SW 1271 (cell line): ENCODE measurements at regions not wholly inside any gene's neighbourhood (a gene's known extent, or its start where the extent isn't known, plus 50 kb on each side); places are given as distances from the start of the nearest gene placed in this dataset.

Experiments
- DNase-seq, 2 experiments: peaks; one replicate each; lab custom pipeline; 2025; lab: John Stamatoyannopoulos, UW

DNA sequence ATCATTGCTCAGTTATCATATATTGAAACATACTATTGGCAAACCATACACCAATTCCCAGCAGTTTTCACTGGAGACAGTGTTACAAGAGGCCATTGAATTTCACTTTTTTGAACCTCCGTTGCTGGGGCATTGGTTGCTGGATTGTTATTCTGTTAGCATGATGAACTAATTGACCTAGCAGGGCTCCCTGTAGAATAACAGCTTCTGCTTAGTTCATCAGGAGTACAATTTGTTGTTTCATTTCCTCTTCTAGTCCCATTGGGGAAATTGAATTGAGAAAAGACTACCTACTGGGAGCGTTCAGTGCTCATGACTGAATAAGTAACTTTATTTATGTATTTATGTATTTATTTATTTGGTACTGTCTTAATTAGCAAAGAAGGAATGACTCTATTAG, 151.6 kb downstream of the SLIT2 start:
- no peak for DNase-seq

DNA sequence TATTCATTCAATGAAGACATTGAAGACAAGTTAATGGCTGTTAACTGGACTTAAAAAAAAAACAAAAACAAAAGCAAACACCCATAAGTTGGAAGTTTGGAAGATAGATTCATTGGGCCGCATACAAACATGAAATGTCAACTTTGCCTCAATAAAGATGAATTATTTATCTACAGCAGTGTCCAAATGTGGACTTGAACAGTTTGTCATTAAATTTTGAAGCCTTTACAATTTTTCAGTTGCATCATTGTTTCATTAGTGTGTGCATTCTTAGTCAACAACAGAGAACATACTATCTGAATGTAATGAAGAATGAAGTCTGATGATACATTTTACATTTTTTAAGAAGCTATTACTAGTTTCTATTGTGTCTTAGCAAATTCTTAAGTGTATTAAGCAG, 152.1 kb downstream of the SLIT2 start:
- no peak for DNase-seq

DNA sequence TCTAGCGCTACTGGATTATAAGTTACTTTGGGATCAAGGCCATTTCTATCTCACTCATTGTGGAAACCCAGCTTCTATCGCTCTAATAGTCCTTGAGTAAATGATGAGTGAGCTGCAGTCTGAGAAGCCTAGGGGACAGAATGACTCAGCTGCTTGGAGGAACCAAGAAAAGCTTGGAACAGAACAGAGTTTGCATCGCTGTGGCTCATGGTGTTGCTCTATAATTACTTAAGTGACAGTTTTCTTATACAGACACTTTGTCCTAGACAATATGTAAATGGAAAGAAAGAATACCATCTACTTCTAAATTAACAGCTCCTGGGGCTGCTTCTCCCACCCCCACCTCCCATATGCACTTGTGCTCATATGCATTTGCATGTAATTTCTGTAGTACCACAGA, 156.9 kb downstream of the SLIT2 start:
- DNase-seq: no peak

DNA sequence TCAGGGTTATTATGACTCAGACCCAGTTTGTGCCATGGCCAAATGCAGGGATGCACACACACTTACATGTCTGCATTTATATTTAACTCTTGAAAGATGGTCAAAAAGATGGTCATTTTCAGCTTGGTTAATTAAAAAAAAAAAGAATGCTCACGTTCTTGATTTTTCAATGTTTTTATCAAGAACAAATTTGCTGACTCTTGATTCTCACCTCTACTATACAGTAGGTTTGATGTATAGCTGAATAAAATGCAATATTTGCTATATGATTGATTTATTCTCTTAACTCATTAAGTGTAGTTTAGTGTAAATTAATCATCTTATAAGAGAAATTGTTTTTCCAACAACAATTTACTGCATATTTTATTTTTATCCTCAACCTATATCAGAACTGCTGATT, 160.4 kb downstream of the SLIT2 start:
- no peak for DNase-seq

DNA sequence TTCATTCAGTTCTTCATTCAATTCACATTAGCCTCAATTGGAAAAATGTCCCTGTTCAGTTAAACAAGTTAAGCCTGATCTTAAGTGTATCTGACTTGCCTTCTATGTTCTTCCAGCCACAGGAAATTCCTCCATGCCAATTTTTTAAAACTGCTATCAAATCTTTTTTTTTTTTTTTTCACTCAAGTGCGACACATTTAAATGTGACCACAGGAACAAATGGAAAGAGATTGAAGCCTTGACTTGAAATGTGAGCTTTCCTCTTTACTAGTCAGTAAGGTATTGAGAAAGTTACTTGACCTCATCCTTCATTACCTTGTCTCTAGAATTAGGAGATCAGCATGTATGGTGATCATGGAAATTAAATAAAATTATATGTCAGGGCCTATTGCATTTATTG, 165.1 kb downstream of the SLIT2 start:
- no peak for DNase-seq

DNA sequence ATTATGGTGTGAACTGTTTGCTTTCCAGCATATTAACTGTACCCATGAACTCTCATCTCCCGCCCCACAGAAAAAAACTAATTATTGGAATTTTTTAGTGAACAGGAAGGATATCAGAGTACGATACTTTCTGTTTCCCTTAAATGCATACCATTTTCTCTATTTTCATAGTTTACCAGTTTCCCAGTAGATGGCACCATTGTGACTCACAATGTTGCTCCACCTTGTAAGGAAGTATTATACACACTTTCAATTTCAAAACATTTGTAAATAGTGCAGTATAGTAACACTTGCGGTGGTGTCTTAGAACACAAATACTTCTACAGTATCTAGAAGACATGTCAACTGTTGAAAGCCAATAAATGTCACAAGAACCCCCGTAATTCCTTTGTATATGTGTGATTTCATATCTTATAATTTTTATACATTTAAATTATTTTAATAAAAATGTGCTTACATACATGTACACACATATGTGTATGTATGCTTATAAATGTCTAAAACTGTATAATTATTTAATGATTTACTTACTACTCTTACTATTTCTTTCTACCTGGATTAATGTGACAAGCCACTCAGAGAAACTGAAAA, 167.3 kb downstream of the SLIT2 start:
- peak in 1 of 2 experiments; percentile 59 for DNase-seq

DNA sequence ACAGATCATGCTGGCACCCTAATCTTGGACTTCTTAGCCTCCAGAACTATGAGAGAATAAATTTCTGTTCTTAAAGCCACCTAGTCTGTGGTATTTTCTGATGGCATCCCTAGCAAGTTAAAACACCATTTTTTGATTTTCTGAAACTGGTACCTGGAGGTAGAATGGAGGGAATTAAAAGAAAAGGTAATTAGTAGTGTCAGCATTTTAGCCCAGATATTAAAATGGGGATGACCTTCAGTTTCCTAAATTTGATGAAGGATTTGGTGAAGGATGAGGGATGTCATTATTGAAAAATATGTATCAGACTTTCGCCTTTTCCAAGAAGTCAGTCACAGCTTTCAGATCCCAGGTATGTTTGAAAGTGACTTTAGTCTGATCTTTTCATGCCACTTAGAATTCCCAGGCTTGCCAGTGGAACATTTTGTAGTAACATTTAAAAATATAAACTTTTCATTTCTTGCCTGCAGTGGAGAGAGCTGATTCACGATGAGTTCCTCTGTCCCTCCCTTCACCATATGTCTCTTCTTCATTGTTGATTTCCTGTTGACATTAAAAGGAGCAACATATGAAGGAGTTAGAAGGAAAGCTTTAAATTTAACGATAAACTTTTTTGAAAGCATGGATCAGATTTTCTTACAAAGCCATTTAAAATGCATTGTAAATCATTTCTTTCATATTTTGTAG, 169.4 kb downstream of the SLIT2 start:
- DNase-seq: no peak

DNA sequence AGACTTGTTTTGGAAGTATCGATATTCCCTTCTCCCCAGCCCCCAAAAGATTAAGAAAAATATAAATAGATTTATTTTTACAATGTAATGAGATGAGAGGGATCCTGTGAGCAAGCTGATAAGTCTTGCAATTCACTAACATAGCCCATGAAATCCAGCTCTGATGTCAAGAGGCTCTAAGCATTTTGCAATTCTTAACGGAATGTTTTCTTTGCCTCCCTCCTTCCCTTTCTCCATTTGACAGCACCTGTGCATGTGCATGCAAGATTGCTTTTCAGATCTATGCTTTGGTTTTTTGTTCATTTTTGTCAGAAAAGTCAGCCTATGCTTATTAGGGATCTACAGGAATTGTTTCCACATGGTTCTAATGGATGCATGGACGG, 169.9 kb downstream of the SLIT2 start:
- no peak for DNase-seq

DNA sequence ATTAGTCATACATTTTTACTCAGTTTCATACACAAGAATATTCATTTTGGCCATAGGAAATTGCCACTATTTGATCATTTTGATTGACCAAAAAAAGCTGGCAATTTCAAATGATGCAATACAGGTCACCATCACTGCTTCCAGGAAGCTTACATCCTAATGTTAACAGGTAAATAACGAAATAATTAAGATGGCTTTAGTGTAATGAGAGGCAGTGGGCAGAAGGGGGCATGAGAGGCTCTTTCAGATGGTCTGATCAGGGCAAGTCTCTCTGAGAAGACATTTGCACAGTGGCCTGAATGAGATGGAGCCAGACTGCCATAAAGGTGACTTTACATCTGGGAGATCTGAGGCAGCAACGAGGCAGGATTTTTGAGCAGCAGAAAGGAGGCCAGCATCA, 170.7 kb downstream of the SLIT2 start:
- DNase-seq: peak; percentile 10 to 52

DNA sequence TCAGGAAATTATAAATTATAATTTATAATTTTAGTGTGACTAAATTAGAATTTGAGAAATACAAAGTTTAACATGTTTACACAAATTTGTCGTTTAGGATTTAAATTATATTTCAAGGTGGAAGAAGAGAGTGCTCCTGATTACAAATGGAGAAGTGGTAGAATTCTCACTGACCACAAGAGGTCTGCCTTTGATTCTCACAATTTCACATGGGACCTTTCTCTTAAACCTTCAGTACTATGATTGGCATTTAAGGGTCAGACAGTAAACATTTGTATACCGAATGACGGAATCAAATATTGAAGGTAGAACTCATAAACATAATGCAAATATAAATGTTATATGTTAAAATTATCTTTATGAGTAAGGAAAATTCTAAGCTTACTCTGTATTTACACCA, 171.7 kb downstream of the SLIT2 start:
- peak in 1 of 2 experiments; percentile 3 for DNase-seq

DNA sequence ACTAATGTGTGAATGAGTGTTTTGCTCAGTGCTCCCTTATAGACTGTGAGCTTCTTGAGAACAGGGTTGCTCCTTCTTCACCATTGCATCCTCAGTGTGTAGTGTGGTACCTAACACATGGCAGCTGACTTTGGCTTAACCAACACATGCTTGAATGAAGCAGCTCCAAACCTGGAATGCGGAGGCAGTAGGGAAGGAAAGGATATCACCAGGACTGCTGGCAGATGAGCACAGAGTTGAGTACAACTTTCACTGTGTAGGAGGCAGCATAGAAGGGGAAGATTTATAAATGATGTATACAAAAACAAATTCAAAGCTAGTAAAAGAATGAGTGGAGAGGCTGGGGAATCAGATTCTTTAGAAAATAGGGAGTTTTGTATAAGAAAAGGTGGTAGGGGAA, 174.3 kb downstream of the SLIT2 start:
- no peak for DNase-seq

DNA sequence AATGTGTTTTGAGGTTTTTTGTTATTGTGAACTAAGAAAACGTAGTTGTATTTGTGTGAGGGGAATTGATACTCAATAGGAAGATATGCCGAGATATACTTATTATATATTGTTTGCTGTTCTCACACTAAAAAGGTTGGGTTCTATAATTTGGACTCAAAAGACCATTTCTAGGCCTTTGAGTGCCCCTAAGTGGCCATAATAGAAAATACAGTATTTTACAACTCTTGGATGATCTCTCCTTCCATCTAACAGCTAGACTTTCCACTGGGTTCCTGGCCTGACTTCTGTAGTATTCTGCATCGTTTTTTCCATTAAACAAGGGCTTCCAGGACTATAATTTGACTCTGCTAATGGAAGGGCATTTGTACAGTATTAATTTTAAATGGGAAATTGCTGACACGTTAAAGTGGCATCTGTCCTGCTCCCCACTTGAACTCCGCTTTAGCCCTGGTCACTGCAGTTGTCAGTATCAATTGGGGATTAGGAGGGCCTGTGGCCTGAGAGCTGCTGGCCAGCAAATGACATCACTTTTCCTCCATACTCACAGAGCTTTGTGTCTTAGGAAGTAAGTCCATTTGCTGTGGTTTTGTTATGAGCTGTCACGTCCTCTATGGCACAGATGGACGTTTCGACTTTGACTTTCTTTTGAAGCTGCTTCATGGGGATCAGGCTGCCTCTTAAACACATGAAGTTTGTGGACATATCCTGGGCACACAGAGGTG, 176.9 kb downstream of the SLIT2 start:
- no peak for DNase-seq

DNA sequence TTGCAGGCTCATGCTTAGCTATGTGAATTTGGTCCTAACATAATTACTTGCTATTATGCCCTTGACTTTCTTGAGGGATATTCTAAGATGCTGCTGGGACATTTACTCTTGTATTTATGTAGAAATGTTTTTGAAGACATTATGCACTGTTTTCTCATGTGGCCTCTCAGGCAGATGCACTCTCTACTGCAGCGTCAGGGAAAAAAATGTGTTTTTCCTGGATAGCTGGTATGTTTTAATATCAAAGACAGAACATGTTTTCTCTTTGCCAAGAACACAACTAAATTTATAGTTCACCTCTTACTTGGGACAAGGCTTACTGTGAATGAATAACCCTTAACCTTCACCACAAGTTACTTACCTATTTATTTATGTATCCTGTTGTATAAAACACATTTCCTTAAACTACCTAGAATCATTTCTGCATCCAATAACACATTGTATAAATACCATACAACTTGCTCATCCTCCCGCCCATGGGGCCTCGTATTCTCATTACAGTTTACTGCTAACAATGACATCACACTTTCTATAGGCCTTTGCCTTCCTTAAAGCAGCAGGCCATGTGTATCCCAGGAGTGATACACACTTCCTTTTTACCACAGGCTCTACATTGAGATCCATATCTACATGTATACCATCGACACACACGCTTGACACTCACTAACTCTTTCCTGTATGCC, 178.7 kb downstream of the SLIT2 start:
- DNase-seq: no peak

DNA sequence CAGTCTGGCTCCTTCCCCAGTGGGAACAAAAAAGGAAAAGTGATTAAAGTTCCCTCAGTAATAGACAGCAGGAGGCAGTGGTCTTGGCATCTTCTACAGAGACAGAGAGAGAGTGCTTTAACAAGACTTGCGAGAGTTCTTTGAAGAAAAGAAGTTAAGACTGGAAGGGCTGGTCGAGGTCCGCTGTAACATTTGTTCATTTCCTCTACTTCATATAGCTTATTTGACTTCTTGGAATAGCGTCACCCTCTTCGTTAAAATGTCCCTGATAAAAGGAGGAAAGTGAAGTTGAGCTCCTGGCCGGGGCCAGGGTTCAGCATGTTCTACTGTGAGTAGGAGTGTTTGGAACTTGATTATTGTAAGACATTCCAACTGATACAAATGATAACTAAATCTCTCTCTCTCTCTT, 179.8 kb downstream of the SLIT2 start:
- DNase-seq: no peak

DNA sequence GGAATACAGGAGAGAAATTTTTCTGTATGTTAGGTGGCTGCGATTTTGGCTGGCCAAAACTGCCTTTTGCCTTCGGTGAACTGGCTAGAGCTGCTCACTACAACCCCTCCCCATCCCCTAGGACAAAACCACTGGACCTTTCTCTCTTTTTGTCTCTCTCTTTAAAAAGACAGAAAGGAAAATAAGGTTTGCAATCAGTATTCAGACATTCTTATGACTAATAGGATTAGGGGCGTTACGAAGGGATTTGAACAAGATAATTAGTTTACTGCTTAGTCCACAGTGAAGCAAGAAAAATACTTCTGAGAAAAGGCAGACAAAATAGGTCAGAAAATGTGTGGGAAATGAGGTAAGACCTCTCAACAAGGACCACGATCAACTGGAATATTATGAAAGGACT, 180.4 kb downstream of the SLIT2 start:
- no peak for DNase-seq

DNA sequence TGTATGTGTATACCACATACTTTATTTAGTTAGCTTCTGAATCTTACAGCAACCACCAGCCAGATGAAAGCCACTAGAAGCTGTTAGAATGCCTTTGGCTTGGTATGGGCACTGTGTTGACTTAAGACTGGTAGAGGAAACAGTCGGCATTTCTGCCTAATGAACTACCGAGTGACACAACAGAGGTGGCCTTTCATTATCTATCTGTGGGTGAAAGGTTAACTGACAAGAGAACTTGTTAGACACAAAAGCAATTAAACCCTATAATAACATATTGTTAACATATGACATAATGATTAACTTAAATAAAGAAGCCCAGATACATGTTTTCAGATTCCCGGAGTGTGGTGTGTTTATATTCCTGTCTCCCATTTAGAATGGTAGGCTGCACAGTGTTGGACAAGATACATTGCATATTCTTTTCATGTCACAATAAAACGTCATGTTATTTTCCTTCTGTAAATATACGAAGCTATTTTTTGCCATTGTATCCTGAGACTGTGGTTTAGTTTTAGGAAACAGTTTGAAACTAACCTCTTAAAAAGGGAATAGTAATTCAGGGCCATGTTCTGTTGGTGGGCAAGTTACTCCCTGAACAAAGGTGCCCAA, 181.5 kb downstream of the SLIT2 start:
- no peak for DNase-seq

DNA sequence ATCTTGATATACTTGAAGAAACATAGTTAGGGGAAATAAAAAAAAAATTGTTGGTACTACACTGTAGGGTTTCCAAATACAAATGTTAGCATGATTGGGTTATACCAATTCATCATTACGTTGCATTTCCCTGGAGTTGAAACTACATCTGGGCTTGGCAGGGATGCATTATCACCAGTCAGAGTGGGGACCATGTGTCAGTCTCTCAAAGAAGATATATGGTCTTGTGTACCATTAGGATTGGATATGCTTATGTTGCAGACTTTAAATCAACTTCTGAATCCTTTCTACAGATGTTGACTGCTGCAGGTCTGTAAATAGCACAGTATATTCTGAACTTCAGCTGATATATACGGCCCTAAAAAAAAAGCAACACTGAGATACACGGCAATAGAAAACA, 188.5 kb downstream of the SLIT2 start:
- DNase-seq: no peak

DNA sequence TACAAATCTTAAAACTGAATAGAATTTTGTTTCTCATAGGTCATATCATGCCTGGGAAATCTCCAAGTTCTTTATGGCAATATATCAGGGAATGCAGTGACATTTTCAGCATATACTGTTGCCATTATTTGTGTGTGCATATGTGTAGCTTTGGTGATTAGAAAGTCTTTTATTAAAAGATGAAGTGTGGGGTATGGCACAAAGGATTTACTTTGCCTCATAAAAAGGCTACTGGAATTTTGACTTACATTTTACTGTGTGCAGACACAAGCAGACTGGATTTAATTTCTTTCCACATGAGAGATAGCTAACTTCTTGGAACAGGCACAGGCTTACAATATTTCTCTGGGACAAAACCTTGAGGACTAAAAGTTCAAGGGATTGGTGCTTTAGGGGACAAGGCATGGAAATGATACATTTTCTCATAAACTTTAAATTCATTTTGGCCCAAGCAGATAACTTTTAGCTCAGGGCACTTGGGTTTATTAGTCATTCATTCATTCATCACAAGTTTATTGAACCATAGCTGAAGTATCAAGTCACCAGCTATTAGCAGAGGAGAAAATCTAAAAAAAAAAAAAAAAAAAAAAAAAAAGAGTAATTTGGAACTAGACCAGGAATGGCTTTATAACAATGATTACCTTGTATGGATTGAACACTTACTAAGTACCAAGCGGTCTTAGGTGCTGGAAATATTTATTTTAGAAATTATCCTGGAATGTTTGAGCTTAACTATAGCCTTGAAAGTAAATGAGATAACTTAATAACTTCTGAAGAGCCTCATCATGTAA, 191.5 kb downstream of the SLIT2 start:
- no peak for DNase-seq

DNA sequence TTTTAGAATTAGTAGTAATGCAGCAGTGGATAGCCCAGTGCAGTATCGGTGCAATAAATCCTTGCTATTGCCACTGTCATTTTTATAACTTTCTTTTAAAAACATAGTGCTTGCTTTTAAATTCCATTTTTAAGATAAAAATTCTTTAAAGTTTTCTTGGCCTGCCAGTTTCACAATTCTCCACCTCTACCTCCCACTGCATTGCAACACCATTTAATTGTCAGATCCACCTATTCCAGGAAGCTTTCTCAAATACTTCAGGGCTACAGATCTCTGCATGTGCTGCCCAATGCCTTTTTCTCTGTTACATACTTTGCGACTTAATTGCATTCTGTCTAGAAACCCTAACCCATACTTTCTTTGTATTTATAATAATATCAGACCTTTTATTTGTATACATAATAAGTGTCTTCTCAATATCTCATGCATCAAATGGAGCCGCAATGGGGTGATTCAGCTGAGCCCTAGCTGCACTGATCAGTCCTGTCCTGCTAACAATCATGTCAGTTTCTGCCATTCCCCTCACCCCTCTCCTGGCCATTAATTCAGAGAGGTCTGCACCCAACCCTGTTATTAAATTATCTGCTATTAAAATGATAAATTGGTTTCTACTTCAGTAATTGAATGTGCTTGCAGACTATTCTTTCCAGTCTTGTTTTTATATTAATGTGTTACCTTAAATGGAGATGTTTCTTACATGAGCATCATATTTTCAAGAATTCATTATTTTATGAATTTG, 193.1 kb downstream of the SLIT2 start:
- DNase-seq: no peak

DNA sequence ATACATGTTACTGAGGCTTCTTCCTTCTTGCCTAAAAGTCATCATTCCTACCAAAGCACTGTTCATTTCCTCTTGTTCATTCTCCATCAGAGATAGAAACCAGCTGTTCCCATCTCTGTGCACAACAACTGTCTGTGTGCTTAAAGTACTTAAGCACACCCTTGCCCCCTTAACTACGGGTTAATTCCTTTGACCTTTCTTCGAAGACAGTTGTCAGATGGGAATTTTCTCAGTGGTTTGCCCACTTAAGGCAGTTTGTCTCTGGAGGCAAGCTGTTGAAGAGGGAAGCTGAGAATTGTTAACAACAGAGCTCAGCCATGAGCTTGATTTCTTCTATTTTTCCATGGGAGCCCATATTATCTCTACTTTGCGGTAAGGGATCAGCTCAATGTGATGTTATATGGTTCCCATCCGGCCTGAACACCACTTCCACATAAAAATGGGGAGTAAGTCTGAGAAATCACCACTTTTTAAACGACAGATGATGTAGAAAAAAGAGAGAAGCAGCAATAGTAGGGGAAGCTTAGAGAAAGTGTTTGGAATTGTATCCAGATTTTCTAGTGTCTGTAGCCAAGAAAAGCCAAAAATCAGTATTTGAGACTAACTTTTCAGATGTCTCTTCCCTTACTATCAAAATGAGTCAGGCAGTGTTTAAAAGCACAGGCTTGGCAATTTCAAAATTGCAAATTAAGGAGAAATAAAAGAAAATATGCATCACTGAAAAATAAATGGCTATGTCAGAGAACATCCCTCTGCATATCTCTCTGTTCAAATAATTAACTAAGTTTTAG, 194.4 kb downstream of the SLIT2 start:
- DNase-seq: no peak
